OCI-LY1 (cell line): ENCODE measurements at regions not wholly inside any gene's neighbourhood (a gene's known extent, or its start where the extent isn't known, plus 50 kb on each side); places are given as distances from the start of the nearest gene placed in this dataset.

ENCODE experiments used
- H2AFZ ChIP-seq: fragments of 200-600 bp; sonication (generic), shearing (Covaris generic); 2 replicates; pipeline ENCODE4 v1.6.0; 2014; ENCODE audit warnings: antibody characterized with exemption, mild to moderate bottlenecking, low read length
- H3F3A ChIP-seq: fragments of 200-600 bp; sonication (generic), shearing (Covaris generic); 2 replicates; pipeline ENCODE4 v1.6.0; 2014; ENCODE audit warnings: mild to moderate bottlenecking, antibody characterized with exemption, low read length, moderate library complexity; ENCODE audit not compliant: insufficient read depth
- H3K27ac ChIP-seq: fragments of 200-600 bp; sonication (generic); 2 replicates; pipeline ENCODE4 v1.5.1; 2014; ENCODE audit warnings: low read length, mixed run types, mild to moderate bottlenecking, low read depth; ENCODE audit not compliant: poor library complexity, severe bottlenecking
- H3K27me3 ChIP-seq: fragments of 200-600 bp; sonication (generic); 2 replicates; pipeline ENCODE4 v1.6.0; 2014; ENCODE audit warnings: antibody characterized with exemption, mild to moderate bottlenecking, low read length, moderate library complexity; ENCODE audit not compliant: insufficient read depth
- H3K36me3 ChIP-seq: fragments of 200-600 bp; sonication (generic); 2 replicates; pipeline ENCODE4 v1.6.1; 2014; ENCODE audit warnings: mild to moderate bottlenecking, antibody characterized with exemption, low read length, moderate library complexity, mixed read lengths; ENCODE audit not compliant: insufficient read depth
- H3K4me1 ChIP-seq: fragments of 200-600 bp; sonication (generic); 2 replicates; pipeline ENCODE4 v1.5.1; 2014; ENCODE audit warnings: mild to moderate bottlenecking, low read length, moderate library complexity; ENCODE audit not compliant: insufficient read depth, severe bottlenecking
- H3K4me2 ChIP-seq: fragments of 200-600 bp; sonication (generic), shearing (Covaris generic); 2 replicates; pipeline ENCODE4 v1.6.1; 2014; ENCODE audit warnings: low read length
- H3K4me3 ChIP-seq: fragments of 200-600 bp; sonication (generic); 2 replicates; pipeline ENCODE4 v1.5.1; 2014; ENCODE audit warnings: low read length, low read depth, mild to moderate bottlenecking, mixed read lengths; ENCODE audit not compliant: poor library complexity, severe bottlenecking
- H3K79me2 ChIP-seq: fragments of 200-600 bp; shearing (Covaris generic); 2 replicates; pipeline ENCODE4 v1.6.1; 2016; ENCODE audit warnings: mixed run types, low read length, mixed read lengths; ENCODE audit not compliant: insufficient read depth
- H3K9ac ChIP-seq: fragments of 200-600 bp; sonication (generic), shearing (Covaris generic); 2 replicates; pipeline ENCODE4 v1.6.1; 2014; ENCODE audit warnings: mild to moderate bottlenecking, low read length, mixed read lengths
- H3K9me2 ChIP-seq: fragments of 200-600 bp; sonication (generic), shearing (Covaris generic); 2 replicates; pipeline ENCODE4 v1.6.1; 2014; ENCODE audit warnings: low read depth, mild to moderate bottlenecking, low read length, mixed read lengths
- H3K9me3 ChIP-seq: fragments of 200-600 bp; shearing (Covaris generic); 2 replicates; pipeline ENCODE4 v1.6.1; 2014; ENCODE audit warnings: low read length, mixed read lengths
- H4K20me1 ChIP-seq: fragments of 200-600 bp; sonication (generic), shearing (Covaris generic); 2 replicates; pipeline ENCODE4 v1.6.0; 2016; ENCODE audit warnings: mild to moderate bottlenecking, low read length; ENCODE audit not compliant: insufficient read depth
- EZH2 ChIP-seq: fragments of 200-600 bp; sonication (generic), shearing (Covaris generic); IDR thresholded peaks from 2 replicates; pipeline ENCODE4 v1.8.0; 2017; ENCODE audit warnings: borderline replicate concordance, mixed run types, mild to moderate bottlenecking, antibody characterized with exemption, low read length, moderate library complexity, mixed read lengths
- TF ChIP-seq, protein P1 (sequence below): fragments of 200-600 bp; sonication (generic), shearing (Covaris generic); IDR thresholded peaks from 2 replicates; pipeline ENCODE4 v1.5.1; 2017; ENCODE audit warnings: mild to moderate bottlenecking, antibody characterized with exemption, low read length, moderate library complexity, mixed read lengths

DNA sequence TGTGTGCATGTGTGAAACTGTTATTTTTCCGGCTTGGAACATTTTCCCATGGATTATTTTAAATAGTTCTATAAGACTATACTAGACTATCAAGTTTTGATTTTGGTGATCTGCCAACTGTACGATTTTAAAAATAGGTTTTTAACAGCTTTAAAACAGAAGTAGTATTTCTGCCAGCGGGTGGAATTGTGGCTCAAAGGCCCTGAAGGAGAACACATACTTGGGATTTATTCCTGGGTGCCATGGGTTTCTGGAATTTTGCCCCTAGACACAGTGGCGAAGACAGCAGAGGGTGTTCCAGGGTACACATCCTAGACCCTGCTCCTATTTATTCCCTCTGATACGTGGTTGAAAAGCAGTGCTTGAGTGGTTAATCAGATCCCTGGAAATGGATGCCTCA, 81.7 kb upstream of the IPO9 start:
- no peaks in the 10 kb centered on the region for H3F3A ChIP-seq
- no peaks in the 10 kb centered on the region for H3K79me2 ChIP-seq
- H3K4me2 ChIP-seq, result no peak overlapping the region
- no peak overlapping the region for H3K27ac ChIP-seq
- no peaks in the 10 kb centered on the region for H3K9me2 ChIP-seq
- H3K9ac ChIP-seq, result no peak overlapping the region
- H3K9me3 ChIP-seq, result no peaks in the 10 kb centered on the region
- no peak overlapping the region for H3K4me3 ChIP-seq
- H2AFZ ChIP-seq, result no peak overlapping the region
- no peaks in the 10 kb centered on the region for H3K4me1 ChIP-seq
- H3K27me3 ChIP-seq, result no peaks in the 10 kb centered on the region; the same call in 1 of the 2 replicates
- TF ChIP-seq EZH2, result no peak
- TF ChIP-seq, protein P1, sequence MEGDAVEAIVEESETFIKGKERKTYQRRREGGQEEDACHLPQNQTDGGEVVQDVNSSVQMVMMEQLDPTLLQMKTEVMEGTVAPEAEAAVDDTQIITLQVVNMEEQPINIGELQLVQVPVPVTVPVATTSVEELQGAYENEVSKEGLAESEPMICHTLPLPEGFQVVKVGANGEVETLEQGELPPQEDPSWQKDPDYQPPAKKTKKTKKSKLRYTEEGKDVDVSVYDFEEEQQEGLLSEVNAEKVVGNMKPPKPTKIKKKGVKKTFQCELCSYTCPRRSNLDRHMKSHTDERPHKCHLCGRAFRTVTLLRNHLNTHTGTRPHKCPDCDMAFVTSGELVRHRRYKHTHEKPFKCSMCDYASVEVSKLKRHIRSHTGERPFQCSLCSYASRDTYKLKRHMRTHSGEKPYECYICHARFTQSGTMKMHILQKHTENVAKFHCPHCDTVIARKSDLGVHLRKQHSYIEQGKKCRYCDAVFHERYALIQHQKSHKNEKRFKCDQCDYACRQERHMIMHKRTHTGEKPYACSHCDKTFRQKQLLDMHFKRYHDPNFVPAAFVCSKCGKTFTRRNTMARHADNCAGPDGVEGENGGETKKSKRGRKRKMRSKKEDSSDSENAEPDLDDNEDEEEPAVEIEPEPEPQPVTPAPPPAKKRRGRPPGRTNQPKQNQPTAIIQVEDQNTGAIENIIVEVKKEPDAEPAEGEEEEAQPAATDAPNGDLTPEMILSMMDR, result no peak
- no peaks in the 10 kb centered on the region for H3K36me3 ChIP-seq
- H4K20me1 ChIP-seq, result no peaks in the 10 kb centered on the region

DNA sequence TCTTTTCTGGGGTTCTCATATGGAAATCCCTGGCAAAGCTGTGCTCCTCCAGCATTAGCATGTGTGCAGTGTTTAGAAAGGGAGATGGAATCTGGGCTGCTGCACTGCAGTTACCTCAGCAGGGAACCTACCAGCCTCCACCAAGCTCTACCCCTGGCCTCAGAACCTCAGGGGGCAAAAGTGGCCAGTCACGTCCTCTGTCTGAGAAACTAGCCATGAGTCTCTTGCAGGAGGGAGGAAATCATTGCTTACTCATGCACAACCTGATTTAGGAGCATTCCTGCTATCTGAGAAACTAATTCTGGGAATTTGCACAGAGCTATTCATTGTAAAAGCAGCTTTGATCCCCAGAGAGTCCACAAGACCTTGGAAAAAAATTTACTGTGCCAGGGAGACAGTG, 80.6 kb upstream of the IPO9 start:
- Histone ChIP-seq H3K9me3 (no peaks in the 10 kb centered on the region), H2AFZ (no peak overlapping the region), H3F3A (no peaks in the 10 kb centered on the region), H3K4me2 (no peak overlapping the region), H3K36me3 (no peaks in the 10 kb centered on the region), H3K9me2 (no peaks in the 10 kb centered on the region), H3K4me1 (no peaks in the 10 kb centered on the region), H3K79me2 (no peaks in the 10 kb centered on the region), H3K4me3 (no peak overlapping the region), H3K9ac (no peak overlapping the region), H3K27ac (no peak overlapping the region), H4K20me1 (no peaks in the 10 kb centered on the region), H3K27me3 (no peaks in the 10 kb centered on the region; the same call in 1 of the 2 replicates)
- no peak for TF ChIP-seq EZH2
- TF ChIP-seq, protein P1, result no peak

GRCh38 chr1:201749059-201749690, 79.8 kb upstream of the IPO9 start:
- no peaks in the 10 kb centered on the region for H3K9me3 ChIP-seq
- H3K4me3 ChIP-seq, result no peak overlapping the region
- H3K79me2 ChIP-seq, result no peaks in the 10 kb centered on the region
- no peak overlapping the region for H2AFZ ChIP-seq
- TF ChIP-seq, protein P1, result no peak
- no peak for TF ChIP-seq EZH2
- H4K20me1 ChIP-seq, result no peaks in the 10 kb centered on the region
- H3F3A ChIP-seq, result no peaks in the 10 kb centered on the region
- no peaks in the 10 kb centered on the region for H3K4me1 ChIP-seq
- no peaks in the 10 kb centered on the region for H3K36me3 ChIP-seq
- H3K27ac ChIP-seq, result no peak overlapping the region
- H3K4me2 ChIP-seq, result no peak overlapping the region
- no peak overlapping the region for H3K9ac ChIP-seq
- no peaks in the 10 kb centered on the region for H3K9me2 ChIP-seq
- no peaks in the 10 kb centered on the region; the same call in 1 of the 2 replicates for H3K27me3 ChIP-seq
